ENCODE measurements at regions not wholly inside any gene's neighbourhood (a gene's known extent, or its start where the extent isn't known, plus 50 kb on each side); places are given as distances from the start of the nearest gene placed in this dataset.
"Not testable (repeated sequence)": the region's sequence is repeated elsewhere in the genome, so short reads cannot be mapped to it uniquely, and the experiment has no call there.

GRCh38 chr12:97877404-97877803, 414.8 kb downstream of the RMST start:
- no peak for DNase-seq (ENCODE audit: low spot score)
- TF ChIP-seq CTCF (IDR thresholded peaks at IDR 0.05), result no peak
- Histone ChIP-seq H3K27me3 (no peaks in the 10 kb centered on the region), H3K9me3 (no peaks in the 10 kb centered on the region), H3K4me3 (no peak overlapping the region), H3K4me1 (no peaks in the 10 kb centered on the region), H3K27ac (no peak overlapping the region), H3K36me3 (no peaks in the 10 kb centered on the region)

GRCh38 chr12:97886511-97887176, 424.0 kb downstream of the RMST start:
- Histone ChIP-seq H3K27ac (no peak overlapping the region), H3K4me3 (no peak overlapping the region), H3K4me1 (no peaks in the 10 kb centered on the region), H3K9me3 (no peaks in the 10 kb centered on the region), H3K27me3 (no peaks in the 10 kb centered on the region), H3K36me3 (no peaks in the 10 kb centered on the region)
- TF ChIP-seq CTCF (IDR thresholded peaks at IDR 0.05), result no peak
- no peak for DNase-seq (ENCODE audit: low spot score)

GRCh38 chr12:97897881-97898280, 435.3 kb downstream of the RMST start:
- peaks cover 0 to 11% of the 10 kb centered on the region in 2 donors for H3K9me3 ChIP-seq
- H3K36me3 ChIP-seq; H3K4me1 ChIP-seq; DNase-seq (ENCODE audit: low spot score); H3K4me3 ChIP-seq; H3K27ac ChIP-seq; H3K27me3 ChIP-seq: not testable (repeated sequence)

- no peak for DNase-seq (ENCODE audit: low spot score)
- TF ChIP-seq CTCF (IDR thresholded peaks at IDR 0.05), result no peak
- no peak overlapping the region for H3K27ac ChIP-seq
- no peaks in the 10 kb centered on the region for H3K36me3 ChIP-seq
- H3K9me3 ChIP-seq, result no peaks in the 10 kb centered on the region
- no peak overlapping the region for H3K4me3 ChIP-seq
- no peaks in the 10 kb centered on the region for H3K4me1 ChIP-seq
- H3K27me3 ChIP-seq, result no peaks in the 10 kb centered on the region
These were observed 436.9 kb downstream of the RMST start for GRCh38 chr12:97899529-97899928.

GRCh38 chr12:97899956-97900355, 437.4 kb downstream of the RMST start:
- Histone ChIP-seq H3K9me3 (no peaks in the 10 kb centered on the region), H3K27ac (no peak overlapping the region), H3K36me3 (no peaks in the 10 kb centered on the region), H3K27me3 (no peaks in the 10 kb centered on the region), H3K4me3 (no peak overlapping the region), H3K4me1 (no peaks in the 10 kb centered on the region)
- no peak for TF ChIP-seq CTCF (IDR thresholded peaks at IDR 0.05)
- DNase-seq (ENCODE audit: low spot score), result no peak

- Histone ChIP-seq H3K4me3 (no peak overlapping the region), H3K36me3 (no peaks in the 10 kb centered on the region), H3K27ac (no peak overlapping the region), H3K9me3 (no peaks in the 10 kb centered on the region), H3K27me3 (no peaks in the 10 kb centered on the region), H3K4me1 (no peaks in the 10 kb centered on the region)
- no peak for TF ChIP-seq CTCF (IDR thresholded peaks at IDR 0.05)
- DNase-seq (ENCODE audit: low spot score), result no peak
These were observed 440.8 kb downstream of the RMST start for GRCh38 chr12:97903356-97903755.

All from right atrium auricular region (tissue), 2 donors.